NCI-H526 (cell line): ENCODE measurements at regions not wholly inside any gene's neighbourhood (a gene's known extent, or its start where the extent isn't known, plus 50 kb on each side); places are given as distances from the start of the nearest gene placed in this dataset.
"Not testable (repeated sequence)": the region's sequence is repeated elsewhere in the genome, so short reads cannot be mapped to it uniquely, and the experiment has no call there.

Experiments
- DNase-seq, 2 experiments: peaks; one replicate each; lab custom pipeline; 2025; lab: John Stamatoyannopoulos, UW

DNA sequence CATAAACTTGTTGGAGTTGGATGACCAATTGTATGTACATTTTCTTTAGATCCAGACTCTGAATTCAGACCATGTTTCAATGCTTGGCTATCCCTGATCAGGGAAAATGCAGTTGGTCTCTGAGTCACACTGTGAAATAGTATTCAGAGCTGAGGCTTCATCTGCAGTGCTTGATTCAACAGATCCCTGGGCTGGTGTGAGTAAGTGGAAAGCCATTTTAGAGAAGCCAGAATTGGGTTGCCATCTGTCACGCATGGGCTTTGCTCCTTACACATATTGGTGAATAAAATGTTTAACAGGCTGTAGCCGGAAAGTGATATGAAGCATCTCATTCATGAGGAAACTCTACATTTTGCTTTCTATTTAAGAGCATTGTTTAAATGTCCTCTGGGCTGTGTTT is 50.0 kb upstream of the ACYP2 start:
- no peak for DNase-seq

DNA sequence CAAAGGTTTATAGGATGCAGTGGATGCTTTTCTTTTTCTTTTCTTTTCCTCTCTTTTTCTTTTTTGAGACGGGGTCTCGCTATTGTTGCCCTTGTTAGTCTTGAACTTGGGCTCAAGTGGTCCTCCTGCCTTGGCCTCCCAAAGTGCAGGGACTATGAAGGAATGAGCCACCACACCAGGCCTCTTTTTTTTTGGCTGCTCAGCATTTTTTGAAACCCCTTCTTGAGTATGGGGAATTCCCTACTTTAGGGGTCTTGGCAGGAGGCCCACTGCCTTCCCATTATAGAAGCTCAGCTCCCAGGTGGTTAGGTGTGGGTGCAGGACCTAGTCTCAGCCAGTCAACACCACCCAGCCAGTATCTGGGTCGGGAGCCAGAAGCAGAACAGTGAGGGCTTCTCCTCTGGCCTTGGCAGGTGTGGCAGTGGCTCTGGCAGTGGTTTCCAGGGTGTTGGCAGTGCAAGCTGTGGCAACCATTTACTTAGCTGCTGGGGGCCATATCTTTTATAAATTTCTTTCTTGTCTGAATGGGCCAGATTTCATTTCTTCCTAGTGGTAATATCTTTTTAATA is 51.4 kb upstream of the ACYP2 start:
- DNase-seq: no peak

DNA sequence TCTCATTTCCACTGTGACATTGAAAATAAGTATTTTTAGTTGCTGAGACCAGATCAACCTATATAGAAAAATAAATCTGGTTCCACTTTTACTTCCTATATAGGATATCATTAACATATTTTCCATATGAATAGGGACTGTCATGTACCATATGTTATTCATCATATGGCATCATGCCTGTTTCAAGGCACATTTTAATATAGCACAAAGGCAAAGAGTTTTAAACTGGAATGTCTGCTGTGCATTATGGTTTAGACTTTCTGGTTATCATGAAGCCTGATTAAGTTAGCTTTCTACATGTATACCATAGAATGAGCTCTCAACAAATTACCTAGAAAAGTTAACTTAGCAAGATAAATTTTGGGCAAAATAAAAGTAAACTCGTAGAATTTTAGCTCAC is 53.0 kb upstream of the ACYP2 start:
- DNase-seq: no peak

DNA sequence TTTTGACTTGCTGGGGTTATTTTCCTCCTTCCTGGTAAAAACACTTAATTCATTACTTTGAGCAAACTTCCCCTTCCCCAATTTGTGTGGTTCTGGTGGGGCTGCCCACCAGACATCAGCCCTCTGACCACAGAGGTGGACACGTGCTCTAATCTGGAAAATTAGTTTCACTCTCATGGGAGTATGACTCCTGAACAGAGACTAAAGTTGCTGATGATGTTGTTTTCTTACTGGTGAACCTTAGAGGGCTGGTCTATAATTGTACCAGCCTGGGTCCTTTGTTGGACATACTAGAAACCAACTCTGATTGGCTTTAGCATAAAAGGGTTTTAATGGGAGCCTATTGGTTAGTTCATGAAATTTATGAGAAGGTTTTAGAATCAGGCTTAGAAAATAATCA is 54.1 kb upstream of the ACYP2 start:
- DNase-seq: no peak

DNA sequence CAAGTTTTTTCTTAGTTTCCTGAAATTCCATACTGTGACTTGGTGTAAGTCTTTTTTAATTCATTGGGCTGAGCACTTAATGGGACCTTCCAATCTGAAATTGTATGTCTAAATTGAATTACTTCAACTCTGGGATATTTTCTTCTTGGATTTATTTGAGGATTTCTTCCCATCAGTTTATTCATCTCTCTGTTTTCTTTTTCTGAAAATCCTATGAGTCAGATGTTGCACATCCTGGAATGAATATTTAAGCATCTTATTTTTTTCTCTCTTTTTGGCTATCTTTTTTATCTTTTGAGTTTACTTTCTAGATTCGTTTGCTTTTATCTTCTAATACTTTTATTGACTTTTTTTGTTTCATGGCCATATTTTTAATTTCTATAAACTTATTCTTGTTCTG is 55.4 kb upstream of the ACYP2 start:
- DNase-seq: no peak

DNA sequence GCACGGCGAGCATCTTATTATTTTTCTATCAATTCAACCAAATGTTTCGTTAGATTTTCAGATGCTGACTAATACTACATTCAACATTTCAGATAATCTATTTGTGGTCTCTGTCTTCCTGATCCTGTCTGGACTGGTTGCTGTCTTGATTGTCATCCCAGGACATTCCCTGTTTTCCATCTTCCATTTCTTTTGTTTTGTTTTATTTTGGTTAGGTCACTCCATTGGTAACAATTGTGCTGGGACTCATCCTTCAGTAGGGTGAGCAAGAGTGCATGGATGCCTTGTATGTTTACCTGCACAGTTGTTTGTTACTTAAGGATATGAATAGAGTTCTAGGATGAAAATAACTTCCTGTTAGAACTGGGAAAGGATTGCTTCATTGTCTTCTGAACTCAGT is 55.9 kb upstream of the ACYP2 start:
- no peak for DNase-seq

DNA sequence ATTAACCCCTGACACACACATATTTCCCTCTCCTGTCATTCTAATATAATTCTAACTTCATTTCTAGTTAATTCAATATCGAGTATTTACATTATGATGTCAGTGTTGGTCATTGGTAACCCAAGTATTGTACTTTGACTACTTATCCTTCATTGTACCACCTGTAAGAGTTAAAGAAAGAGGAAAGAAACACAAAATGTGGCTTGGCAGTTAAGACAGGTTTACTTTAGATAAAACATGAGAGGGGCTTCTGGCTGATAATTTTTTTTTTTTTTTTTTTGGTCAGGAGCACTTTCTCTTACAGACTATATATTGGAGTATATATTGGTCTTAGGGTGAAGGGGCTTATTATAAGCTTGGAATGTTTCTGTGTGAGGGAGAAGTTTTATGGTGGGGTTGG is 57.0 kb upstream of the ACYP2 start:
- DNase-seq: no peak

DNA sequence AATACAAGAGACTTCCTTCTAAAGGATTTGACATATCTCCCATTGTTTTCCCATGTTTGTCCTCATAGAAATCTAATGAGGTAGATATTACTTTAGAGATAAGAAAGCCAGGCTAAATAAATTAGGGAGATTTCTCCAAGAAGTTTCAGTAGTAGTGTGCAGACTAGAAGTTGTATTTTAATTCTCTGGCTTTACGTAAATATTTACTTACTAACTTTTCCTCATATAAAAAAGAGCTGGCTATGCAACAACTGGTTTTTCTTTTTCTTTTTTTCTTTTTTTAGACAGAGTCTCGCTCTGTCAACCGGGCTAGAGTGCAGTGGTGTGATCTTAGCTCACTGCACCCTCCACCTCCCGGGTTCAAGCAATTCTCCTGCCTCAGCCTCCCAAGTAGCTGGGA is 60.6 kb upstream of the ACYP2 start:
- no peak for DNase-seq

DNA sequence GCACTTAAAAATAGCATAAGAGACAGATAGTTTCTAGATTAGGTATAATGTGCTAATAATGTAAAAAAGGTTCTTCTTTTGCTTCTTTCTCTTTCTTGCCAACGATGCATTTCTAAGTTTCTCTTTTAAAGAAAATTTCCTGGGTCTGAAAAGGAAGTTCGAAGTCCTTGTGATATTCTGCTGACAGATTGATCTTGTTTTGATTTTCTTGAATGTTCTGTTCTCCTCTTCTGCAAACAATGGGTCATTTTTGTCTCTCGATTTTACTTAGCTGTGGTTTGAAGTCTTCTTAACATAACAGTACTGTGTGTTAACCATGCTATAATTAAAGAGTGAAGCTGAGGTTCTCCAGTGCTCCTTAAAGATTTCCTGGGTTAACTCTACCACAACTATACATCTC is 61.1 kb upstream of the ACYP2 start:
- DNase-seq: no peak

DNA sequence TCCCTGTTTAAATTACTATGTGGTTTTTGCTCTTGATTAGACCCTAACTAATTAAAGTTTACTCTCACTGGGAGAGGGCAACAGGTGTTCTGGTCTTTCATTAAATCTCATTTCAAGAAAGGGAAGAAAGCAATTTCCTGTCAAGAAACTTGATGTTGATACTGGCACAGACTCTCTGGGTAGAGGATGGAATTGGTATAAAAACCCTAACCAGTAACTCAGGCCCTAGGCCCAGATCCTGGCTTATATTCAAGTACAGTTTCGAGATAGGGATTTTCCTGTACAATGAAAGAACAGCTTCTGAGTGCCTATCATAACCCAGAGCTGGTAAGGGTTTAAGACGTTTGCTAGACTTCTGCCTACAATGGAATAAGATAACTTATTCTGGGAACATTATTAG is 61.6 kb upstream of the ACYP2 start:
- no peak for DNase-seq

DNA sequence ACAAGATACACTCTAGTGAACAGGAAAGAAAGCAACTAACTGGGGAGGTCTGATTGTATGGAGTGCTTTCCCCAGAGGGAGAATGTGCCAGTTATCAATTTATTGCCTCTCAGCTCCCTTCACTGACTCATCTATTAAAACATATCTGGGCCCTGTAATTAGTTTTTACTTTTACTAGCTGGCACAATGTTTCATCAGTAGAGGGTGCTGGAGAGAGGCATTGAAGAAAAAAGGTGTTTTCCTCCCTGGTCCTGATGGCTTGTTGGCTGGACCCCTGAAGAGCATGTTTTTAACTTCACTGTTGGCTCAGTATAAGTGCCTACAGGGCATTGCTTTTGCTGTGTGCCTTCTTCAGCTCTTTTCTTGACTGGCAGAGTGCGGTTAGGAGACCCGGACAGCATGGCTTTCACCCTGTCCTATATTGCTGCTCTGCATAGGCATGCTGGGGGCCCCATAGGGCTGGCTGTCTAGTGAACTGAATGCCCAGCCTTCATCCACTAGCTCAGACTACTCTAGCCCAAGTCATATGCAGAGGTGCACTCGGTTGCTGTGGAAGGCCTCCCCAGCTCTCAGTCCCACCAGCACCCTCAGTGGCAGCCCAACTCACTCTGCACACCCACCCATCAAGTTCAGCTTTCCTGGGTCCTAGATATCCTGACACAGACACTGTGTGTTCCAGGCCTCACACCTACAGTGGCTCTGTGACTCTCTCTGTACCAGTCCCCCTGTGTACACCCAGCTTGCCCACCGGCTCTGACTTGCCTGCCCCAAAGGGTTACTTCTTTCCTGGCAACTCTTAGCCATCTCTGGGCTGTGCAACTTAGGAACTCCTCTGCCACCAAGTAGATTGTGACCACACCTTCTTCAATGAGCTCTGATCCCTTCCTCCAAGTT is 62.3 kb upstream of the ACYP2 start:
- peak in 1 of 2 experiments; percentile 15 for DNase-seq

DNA sequence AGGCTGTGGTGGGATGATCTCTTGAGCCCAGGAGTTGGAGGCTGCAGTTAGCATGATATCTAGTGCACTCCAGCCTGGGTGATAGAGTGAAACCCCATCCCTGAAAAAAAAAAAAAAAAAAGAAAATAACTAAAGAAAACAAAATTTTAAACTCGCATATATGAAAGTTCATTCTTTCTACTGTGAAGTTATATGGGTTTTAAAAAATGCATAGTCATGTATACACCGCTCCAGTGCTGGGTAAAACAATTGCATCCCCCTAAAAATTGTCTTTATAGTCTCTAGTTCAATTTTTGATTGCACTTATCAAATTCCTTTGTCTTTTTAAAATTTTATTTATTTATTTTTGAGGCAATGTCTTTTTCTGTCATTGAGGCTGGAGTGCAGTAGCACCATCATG is 65.0 kb upstream of the ACYP2 start:
- no peak for DNase-seq

DNA sequence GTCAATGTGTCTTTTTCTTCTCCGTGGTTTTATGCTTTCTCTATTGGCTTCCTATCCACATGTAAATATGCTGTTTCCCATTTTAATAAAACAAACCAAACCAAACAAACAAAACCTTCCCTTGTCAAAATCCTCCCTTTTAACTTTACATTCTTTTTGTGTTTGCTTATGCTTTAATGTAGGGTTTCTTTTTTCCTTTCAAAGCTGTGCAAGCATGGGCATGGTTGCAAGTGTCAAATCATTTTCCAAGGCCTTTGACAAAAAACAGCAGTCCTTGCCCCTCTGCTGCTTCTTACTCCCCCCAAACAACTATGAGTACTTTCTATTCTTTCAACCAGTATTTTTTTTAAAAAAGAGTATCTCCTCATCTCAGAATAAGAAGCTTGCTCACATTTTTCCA is 66.0 kb upstream of the ACYP2 start:
- DNase-seq: no peak

DNA sequence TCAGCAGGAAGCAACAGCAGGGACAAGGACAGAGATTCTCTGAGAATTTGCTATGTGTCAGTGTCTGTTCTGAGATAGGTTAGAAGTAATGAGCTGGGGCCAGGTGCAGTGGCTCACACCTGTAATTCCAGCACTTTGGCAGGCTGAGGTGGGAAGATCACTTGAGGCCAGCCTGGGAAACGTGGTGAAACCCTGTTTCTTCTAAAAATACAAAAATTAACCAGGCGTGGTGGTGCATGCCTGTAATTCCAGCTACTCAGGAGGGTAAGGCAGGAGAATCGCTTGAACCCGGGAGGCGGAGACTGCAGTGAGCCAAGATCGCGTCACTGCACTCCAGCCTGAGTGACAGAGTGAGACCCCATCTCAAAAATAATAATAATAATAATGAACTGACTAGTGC is 66.5 kb upstream of the ACYP2 start:
- not testable (repeated sequence) for DNase-seq

DNA sequence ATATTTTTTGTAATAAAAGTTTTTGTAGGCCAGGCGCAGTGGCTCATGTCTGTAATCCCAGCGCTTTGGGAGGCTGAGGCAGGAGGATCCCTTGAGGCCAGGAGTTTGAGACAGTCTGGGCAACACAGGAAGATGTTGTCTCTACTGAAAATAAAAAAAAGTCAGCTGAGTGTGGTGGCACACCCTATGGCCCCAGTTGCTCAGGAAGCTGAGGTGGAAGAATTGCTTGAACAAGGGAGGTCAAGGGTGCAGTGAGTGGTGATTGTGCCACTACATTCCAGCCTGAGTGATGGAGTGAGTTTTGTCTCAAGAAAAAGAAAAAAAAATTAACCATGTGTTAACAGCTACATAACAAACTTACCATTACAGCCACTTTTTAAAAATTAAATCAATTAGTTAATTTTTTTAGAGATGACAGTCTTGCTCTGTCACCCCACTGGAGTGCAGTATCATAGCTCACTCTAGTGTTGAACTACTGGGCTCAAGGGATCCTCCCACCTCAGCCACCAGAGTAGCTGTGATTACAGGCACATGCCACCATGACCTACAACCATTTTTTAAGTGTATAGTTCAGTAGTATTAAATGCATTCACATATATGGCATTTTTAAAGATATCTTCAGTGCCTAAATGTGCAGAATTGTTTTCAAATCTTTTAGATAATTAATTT is 67.2 kb upstream of the ACYP2 start:
- DNase-seq: no peak

DNA sequence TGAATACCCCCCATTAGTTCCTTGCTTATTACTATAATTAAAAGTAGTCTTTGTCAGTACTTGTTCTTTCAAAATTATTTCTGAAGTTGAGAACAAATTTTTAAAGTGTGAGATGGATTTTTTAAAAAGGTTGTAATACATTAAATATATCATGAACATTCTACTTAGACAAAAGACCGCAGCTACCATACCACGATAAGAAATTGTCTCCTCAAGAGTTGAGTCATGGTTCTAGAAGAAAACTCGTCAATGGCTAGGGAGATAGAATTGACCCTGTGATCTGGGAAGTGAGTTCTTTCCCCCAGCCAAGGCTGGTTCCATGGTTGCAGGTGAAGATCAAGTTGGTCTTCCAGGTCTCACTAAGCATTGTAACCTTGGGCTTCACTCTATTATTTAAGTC is 67.8 kb upstream of the ACYP2 start:
- no peak for DNase-seq

DNA sequence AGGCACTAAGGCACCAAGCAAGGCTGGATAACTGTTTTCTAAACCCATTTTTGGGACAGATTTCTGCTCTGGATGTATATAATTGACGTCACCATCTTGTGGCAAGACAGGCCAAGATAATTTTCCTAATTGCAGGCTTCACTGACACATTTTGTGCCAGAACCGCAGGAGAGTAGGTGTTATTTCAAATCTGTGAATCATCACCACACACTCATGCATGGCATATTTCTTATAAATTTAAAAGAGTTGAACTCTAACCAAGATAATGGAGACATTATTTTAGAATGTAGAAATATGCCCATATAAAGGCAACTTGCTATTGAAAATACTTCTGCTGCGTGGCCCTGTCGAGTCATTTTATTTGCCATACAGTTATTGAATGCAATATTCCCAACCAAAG is 68.3 kb upstream of the ACYP2 start:
- no peak for DNase-seq

DNA sequence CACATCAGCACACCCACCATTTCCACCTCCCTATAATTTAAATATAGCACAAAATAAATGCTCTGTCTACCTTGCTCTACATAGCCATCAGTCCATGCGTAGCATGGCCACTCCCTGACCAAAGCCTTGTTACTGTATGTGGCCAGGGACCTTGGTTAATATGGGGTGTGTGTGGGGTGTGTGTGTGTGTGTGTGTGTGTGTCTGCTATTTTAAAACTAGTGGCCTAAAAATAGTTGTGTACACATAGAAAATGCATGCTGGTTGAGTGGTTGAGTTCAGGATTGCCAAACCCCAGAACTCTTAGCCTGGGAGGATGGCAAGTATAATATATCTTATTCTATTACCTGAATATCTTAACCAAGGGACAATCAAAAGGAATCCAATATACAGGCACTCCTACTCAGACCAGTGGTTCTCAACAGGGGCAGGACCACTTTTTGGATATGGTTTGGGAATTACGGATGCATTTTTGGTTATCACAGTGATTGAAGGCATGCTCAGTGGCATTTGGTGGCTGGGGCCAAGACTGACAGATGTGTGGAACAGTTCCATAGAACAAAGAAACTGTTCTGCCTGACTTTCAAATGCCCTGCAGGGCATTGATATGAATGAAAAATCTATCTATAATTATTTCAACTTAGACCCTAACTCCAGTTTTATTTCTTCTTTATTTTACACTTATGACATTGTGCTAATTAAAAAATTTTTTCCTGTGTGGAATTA is 72.3 kb upstream of the PSME4 start:
- no peak for DNase-seq

DNA sequence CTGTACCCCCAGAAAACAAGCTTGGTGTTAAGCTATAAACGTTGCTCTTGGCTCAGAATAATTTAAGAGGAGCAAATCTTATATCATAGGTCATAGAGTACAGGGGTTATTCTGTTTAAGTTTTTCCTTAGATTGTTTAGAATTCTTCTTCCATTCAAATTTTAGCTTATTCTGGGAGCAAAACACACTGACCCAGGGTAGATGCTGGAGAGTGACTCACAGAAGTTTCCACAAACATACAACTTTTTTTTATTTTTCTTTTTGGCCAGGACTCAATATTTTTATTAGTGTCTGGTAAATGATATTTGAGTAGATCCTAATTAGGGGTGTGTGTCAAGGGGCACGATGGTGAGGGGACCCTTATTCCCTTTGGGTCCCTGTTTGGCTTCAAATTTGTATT is 71.5 kb upstream of the PSME4 start:
- no peak for DNase-seq

DNA sequence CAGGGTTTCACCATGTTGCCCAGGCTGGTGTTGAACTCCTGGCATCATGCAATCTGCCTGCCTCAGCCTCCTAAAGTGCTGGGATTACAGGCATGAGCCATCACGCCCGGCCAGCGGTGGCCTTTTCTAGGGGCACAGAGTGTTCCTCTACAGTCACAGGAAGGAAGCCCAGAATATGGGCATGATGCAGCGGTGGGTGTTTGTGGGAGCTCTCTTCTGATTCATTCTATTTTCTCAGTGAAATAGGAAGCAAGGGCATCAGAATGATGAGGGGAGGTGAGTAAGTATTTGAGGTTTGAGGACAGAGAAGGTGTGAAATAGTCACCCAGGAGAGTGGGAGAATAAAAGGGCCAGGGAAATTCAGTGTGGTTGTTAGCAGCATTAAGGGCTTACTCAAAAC is 70.3 kb upstream of the PSME4 start:
- no peak for DNase-seq

DNA sequence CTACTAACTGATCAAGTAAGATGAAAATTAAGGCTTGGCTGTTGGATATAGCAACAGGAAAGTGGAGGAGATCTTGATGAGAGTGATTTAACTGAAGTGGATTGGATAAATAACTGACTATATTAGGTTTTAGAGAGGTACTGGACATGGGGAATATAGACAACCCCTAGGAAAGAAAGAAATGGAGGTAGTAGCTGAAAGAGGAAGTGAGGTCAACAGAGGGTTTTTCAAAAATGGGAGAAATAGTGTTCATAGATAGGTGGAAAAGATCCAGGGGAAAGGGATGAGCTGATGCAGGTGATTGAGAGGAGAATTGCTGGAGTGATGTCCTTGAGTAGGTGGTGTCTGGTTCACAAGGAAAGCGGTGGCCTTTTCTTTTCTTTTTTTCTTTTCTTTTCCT is 69.9 kb upstream of the PSME4 start:
- DNase-seq: no peak

DNA sequence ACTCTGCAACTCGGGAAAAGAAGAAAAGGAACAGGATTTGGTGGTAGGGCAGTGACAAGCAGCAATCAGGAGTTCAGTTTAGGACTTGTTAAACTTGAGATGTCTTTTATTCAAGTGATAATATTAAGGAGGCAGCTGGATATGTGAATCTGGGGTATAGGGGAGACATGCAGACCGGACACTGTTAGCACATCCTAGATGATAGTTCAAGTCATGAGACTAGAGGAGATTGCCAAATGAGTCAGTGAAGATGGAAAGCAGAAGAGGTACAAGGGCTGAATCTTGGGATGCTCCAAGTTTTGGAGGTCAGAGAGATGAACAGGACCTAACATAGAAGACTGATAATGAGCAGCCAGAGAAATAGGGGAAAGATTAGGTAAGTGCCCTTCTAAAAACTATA is 69.5 kb upstream of the PSME4 start:
- DNase-seq: no peak

DNA sequence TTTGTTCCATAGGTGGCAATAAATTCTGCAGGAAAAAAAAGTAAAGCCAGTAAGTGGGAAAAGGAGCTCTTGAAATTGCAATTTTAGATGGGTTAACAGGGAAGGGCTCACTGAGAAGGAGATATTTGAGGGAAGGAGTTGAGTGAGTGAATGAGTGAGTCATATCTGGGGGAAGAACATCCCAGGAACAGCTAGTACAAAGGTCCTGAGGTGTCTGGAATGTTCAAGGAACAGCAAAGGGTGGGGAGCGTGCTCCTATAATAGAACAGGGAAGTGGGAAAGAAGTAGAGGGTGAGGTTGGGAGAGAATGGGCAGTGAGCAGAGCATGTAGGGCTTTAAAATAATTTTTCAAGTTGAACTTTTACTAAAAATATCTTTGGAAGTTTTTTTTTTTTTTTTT is 68.0 kb upstream of the PSME4 start:
- no peak for DNase-seq
